ENCODE measurements at regions not wholly inside any gene's neighbourhood (a gene's known extent, or its start where the extent isn't known, plus 50 kb on each side); places are given as distances from the start of the nearest gene placed in this dataset.
A peak's percentile ranks its signal among the peaks of the same experiment; 100 is the strongest.

DNA sequence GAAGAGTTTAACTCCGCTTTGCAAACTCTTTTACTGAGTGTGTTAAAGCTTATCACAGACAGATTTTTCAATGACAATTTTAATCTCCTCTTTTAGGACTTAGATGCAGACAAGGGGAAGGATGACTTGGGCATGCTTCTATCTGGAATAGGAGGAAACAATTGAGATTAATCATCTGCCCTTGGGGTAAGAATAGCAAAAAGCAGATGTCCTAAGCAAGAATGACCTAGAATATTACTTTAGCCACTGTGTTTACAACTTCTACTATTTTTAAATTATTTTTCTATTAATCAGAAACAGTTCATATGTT, 569.0 kb upstream of the ADGRL2 start:
- BruUV-seq (replicated peaks), result no TSS peak
- Histone ChIP-seq H3K27ac (ENCODE audit: low read depth, low read length, poor library complexity, severe bottlenecking) (peak overlapping the region; percentile 21), H3K9me3 (ENCODE audit: low read depth, low read length, poor library complexity, severe bottlenecking) (no peaks in the 10 kb centered on the region), H3K4me3 (ENCODE audit: low read depth, low read length, poor library complexity, severe bottlenecking) (peak overlapping the region; percentile 0), H3K4me1 (ENCODE audit: insufficient read depth, low read length, poor library complexity, severe bottlenecking) (peaks cover 44% of the 10 kb centered on the region), H3K36me3 (ENCODE audit: insufficient read depth, low read length, poor library complexity, severe bottlenecking) (no peaks in the 10 kb centered on the region), H3K27me3 (replicated peaks; ENCODE audit: insufficient read depth, low read depth, low read length, poor library complexity) (no peaks in the 10 kb centered on the region)
- ChIA-PET CTCF (no interaction called here), POLR2A (ENCODE audit: low non-redundant PET) (interaction anchor here (0.5 kb wide), 1 partner anchor 24 kb away, joined by 3 read pairs; no protein-coding TSS in a partner anchor)
- TF ChIP-seq EZH2 (IDR thresholded peaks at IDR 0.05; ENCODE audit: borderline replicate concordance, low read depth, low read length, poor library complexity, severe bottlenecking), result no peak
- TF ChIP-seq, protein P1, sequence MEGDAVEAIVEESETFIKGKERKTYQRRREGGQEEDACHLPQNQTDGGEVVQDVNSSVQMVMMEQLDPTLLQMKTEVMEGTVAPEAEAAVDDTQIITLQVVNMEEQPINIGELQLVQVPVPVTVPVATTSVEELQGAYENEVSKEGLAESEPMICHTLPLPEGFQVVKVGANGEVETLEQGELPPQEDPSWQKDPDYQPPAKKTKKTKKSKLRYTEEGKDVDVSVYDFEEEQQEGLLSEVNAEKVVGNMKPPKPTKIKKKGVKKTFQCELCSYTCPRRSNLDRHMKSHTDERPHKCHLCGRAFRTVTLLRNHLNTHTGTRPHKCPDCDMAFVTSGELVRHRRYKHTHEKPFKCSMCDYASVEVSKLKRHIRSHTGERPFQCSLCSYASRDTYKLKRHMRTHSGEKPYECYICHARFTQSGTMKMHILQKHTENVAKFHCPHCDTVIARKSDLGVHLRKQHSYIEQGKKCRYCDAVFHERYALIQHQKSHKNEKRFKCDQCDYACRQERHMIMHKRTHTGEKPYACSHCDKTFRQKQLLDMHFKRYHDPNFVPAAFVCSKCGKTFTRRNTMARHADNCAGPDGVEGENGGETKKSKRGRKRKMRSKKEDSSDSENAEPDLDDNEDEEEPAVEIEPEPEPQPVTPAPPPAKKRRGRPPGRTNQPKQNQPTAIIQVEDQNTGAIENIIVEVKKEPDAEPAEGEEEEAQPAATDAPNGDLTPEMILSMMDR (conservative IDR thresholded peaks at IDR 0.05; ENCODE audit: low read depth, low read length), result no peak
- intact Hi-C loops (cut with micrococcal nuclease; ENCODE audit: unreplicated experiment), result no loop called here
- DNase-seq (ENCODE audit: low spot score), result no peak

- ChIA-PET CTCF (no interaction called here), POLR2A (ENCODE audit: low non-redundant PET) (no interaction called here)
- TF ChIP-seq, protein P1 (conservative IDR thresholded peaks at IDR 0.05; ENCODE audit: low read depth, low read length), result no peak
- TF ChIP-seq EZH2 (IDR thresholded peaks at IDR 0.05; ENCODE audit: borderline replicate concordance, low read depth, low read length, poor library complexity, severe bottlenecking), result no peak
- Histone ChIP-seq H3K4me1 (ENCODE audit: insufficient read depth, low read length, poor library complexity, severe bottlenecking) (peaks cover 46% of the 10 kb centered on the region), H3K4me3 (ENCODE audit: low read depth, low read length, poor library complexity, severe bottlenecking) (peak overlapping the region; percentile 0), H3K36me3 (ENCODE audit: insufficient read depth, low read length, poor library complexity, severe bottlenecking) (no peaks in the 10 kb centered on the region), H3K27me3 (replicated peaks; ENCODE audit: insufficient read depth, low read depth, low read length, poor library complexity) (no peaks in the 10 kb centered on the region), H3K9me3 (ENCODE audit: low read depth, low read length, poor library complexity, severe bottlenecking) (no peaks in the 10 kb centered on the region), H3K27ac (ENCODE audit: low read depth, low read length, poor library complexity, severe bottlenecking) (peak overlapping the region; percentile 21)
- peak; percentile 42 for DNase-seq (ENCODE audit: low spot score)
- intact Hi-C loops (cut with micrococcal nuclease; ENCODE audit: unreplicated experiment), result no loop called here
- BruUV-seq (replicated peaks), result no TSS peak
Measured at GRCh38 chr1:81230983-81231728, 569.6 kb upstream of the ADGRL2 start.

- no peaks in the 10 kb centered on the region for H3K36me3 ChIP-seq (ENCODE audit: insufficient read depth, low read length, poor library complexity, severe bottlenecking)
- no peak for TF ChIP-seq EZH2 (IDR thresholded peaks at IDR 0.05; ENCODE audit: borderline replicate concordance, low read depth, low read length, poor library complexity, severe bottlenecking)
- TF ChIP-seq, protein P1 (conservative IDR thresholded peaks at IDR 0.05; ENCODE audit: low read depth, low read length), result no peak
- intact Hi-C loops (cut with micrococcal nuclease; ENCODE audit: unreplicated experiment), result no loop called here
- CTCF ChIA-PET, result no interaction called here
- H3K4me1 ChIP-seq (ENCODE audit: insufficient read depth, low read length, poor library complexity, severe bottlenecking), result peaks cover 57% of the 10 kb centered on the region
- POLR2A ChIA-PET (ENCODE audit: low non-redundant PET), result no interaction called here
- no peak overlapping the region for H3K27ac ChIP-seq (ENCODE audit: low read depth, low read length, poor library complexity, severe bottlenecking)
- no peaks in the 10 kb centered on the region for H3K9me3 ChIP-seq (ENCODE audit: low read depth, low read length, poor library complexity, severe bottlenecking)
- no peaks in the 10 kb centered on the region for H3K27me3 ChIP-seq (replicated peaks; ENCODE audit: insufficient read depth, low read depth, low read length, poor library complexity)
- no TSS peak for BruUV-seq (replicated peaks)
- H3K4me3 ChIP-seq (ENCODE audit: low read depth, low read length, poor library complexity, severe bottlenecking), result no peak overlapping the region
- DNase-seq (ENCODE audit: low spot score), result no peak
Measured at GRCh38 chr1:81228926-81229325, 571.8 kb upstream of the ADGRL2 start.

Measured in A673 (cell line).